T-cell (primary cell): ENCODE measurements at regions not wholly inside any gene's neighbourhood (a gene's known extent, or its start where the extent isn't known, plus 50 kb on each side); places are given as distances from the start of the nearest gene placed in this dataset.
"Not testable (repeated sequence)": the region's sequence is repeated elsewhere in the genome, so short reads cannot be mapped to it uniquely, and the experiment has no call there.

Experiments used
- ATAC-seq, 4 experiments: fragments of 200-7000 bp in 3 of 4; fragments of 150-1000 bp in 1 of 4; cut with Tn5 transposase; replicated peaks in 1 of 4; 1 replicate in 3 of 4; 2 replicates in 1 of 4; pipeline ENCODE4 v1.10.0; 2021; ENCODE audit warnings: moderate library complexity in 3 of 4, mild to moderate bottlenecking in 2 of 4, moderate number of reproducible peaks in 1 of 4
- CTCF ChIA-PET, 2 donors: fragments of 300-600 bp; sonication (Branson Sonifier 250); formaldehyde crosslinking; loops; one replicate each; lab custom pipeline; 2022; ENCODE audit warnings: antibody characterized with exemption in 2 of 2; lab: Charles Lee
- POLR2A ChIA-PET, 2 donors: fragments of 300-600 bp; sonication (Branson Sonifier 250); formaldehyde crosslinking; loops; one replicate each; lab custom pipeline; 2022; ENCODE audit warnings: antibody characterized with exemption in 2 of 2; lab: Charles Lee
- DNase-seq, 35 experiments: peaks; one replicate each; pipeline versions ENCODE4 v3.0.0 to v3.0.0-alpha.2; 2013 to 2023
- H3K27ac ChIP-seq: one replicate; pipeline ENCODE4 v1.5.1; 2013; ENCODE audit warnings: low read length
- H3K27me3 ChIP-seq, 2 experiments: replicated peaks in 1 of 2; 1 replicate in 1 of 2; 2 replicates in 1 of 2; pipeline versions ENCODE4 v1.6.1 to v1.7.0; 2013; ENCODE audit warnings: low read length in 1 of 2, mixed read lengths in 1 of 2; ENCODE audit not compliant: control insufficient read depth in 2 of 2, insufficient read depth in 2 of 2; ENCODE audit errors: extremely low read depth in 1 of 2
- H3K36me3 ChIP-seq, 2 donors: 1 replicate in 1 of 2; 2 replicates in 1 of 2; pipeline versions ENCODE4 v1.6.1 to v1.7.0; 2013; ENCODE audit warnings: low read length in 1 of 2; ENCODE audit not compliant: control insufficient read depth in 2 of 2, insufficient read depth in 1 of 2; ENCODE audit errors: extremely low read depth in 1 of 2
- H3K4me1 ChIP-seq, 2 experiments: 1 replicate in 1 of 2; 2 replicates in 1 of 2; pipeline versions ENCODE4 v1.6.1 to v1.7.0; 2013; ENCODE audit warnings: low read length in 2 of 2, mixed read lengths in 1 of 2; ENCODE audit not compliant: insufficient read depth in 2 of 2, control insufficient read depth in 1 of 2; ENCODE audit errors: extremely low read depth in 1 of 2
- H3K4me3 ChIP-seq, 2 donors: 1 replicate in 1 of 2; 2 replicates in 1 of 2; pipeline versions ENCODE4 v1.5.1 to v1.7.0; 2013; ENCODE audit warnings: mild to moderate bottlenecking in 2 of 2, low read length in 1 of 2, moderate library complexity in 1 of 2; ENCODE audit not compliant: control insufficient read depth in 1 of 2; ENCODE audit errors: extremely low read depth in 1 of 2
- H3K9me3 ChIP-seq: 2 replicates; pipeline ENCODE4 v1.7.0; 2013
- H3K27ac Mint-ChIP-seq, 2 donors: one replicate each; pipeline ENCODE4 v1.8.0; 2020 to 2021; ENCODE audit warnings: mild to moderate bottlenecking in 2 of 2, mixed read lengths in 2 of 2
- H3K27me3 Mint-ChIP-seq, 2 donors: one replicate each; pipeline ENCODE4 v1.8.0; 2021 to 2022; ENCODE audit warnings: mixed read lengths in 2 of 2
- H3K36me3 Mint-ChIP-seq: one replicate; pipeline ENCODE4 v1.8.0; 2021; ENCODE audit warnings: mixed read lengths
- H3K4me1 Mint-ChIP-seq, 3 donors: one replicate each; pipeline ENCODE4 v1.8.0; 2020 to 2022; ENCODE audit warnings: mixed read lengths in 3 of 3, mild to moderate bottlenecking in 1 of 3
- H3K4me3 Mint-ChIP-seq, 3 donors: one replicate each; pipeline ENCODE4 v1.8.0; 2020 to 2022; ENCODE audit warnings: mild to moderate bottlenecking in 3 of 3, mixed read lengths in 3 of 3, moderate library complexity in 3 of 3
- H3K9me3 Mint-ChIP-seq, 3 donors: one replicate each; pipeline ENCODE4 v1.8.0; 2020 to 2022; ENCODE audit warnings: mixed read lengths in 3 of 3
- WGBS: methylation state at CpG from one replicate; pipeline ENCODE4 v1.1.5; 2013; ENCODE audit warnings: missing lambda C conversion rate; ENCODE audit not compliant: insufficient coverage; 5-methylcytosine and 5-hydroxymethylcytosine counted together

DNA sequence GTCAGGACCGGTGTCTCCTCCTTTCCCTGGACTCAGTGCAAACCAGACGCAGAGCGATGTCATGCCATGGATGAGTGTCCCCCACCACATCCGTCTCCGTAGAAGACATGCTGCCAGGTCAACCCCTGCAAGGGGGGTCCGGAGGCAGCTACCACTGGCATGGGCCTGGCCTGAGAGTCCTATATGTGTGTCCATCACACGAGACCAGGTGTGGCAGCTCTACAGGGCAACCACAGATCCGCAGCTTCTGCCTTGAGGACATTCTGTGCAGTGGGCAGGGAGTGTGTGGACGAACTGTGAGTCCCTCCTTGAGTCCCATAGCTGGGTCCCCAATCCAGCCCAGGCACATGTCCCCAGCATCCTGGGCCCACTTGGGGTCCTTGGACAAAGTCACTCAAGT is 133.6 kb downstream of the TNFRSF13B start:
- H3K9me3 ChIP-seq, H3K27me3 Mint-ChIP-seq, H3K36me3 ChIP-seq, H3K27me3 ChIP-seq, H3K9me3 Mint-ChIP-seq, CTCF ChIA-PET, H3K27ac ChIP-seq, H3K4me1 ChIP-seq, H3K4me3 ChIP-seq, H3K4me1 Mint-ChIP-seq, DNase-seq, POLR2A ChIA-PET, H3K36me3 Mint-ChIP-seq, H3K27ac Mint-ChIP-seq, H3K4me3 Mint-ChIP-seq: not testable (repeated sequence)
- 80% methylated on average over 1 of the region's 9 CpGs for WGBS
- ATAC-seq = peak in 1 of 4 experiments; percentile 17

- H3K4me1 ChIP-seq, DNase-seq, H3K27me3 ChIP-seq, H3K9me3 ChIP-seq, H3K27ac ChIP-seq, POLR2A ChIA-PET, H3K4me3 Mint-ChIP-seq, H3K36me3 ChIP-seq, ATAC-seq, H3K4me3 ChIP-seq, H3K27me3 Mint-ChIP-seq, CTCF ChIA-PET, H3K36me3 Mint-ChIP-seq, H3K27ac Mint-ChIP-seq, H3K9me3 Mint-ChIP-seq, H3K4me1 Mint-ChIP-seq: not testable (repeated sequence)
- no CpG with 5 or more reads among the region's 11 CpGs for WGBS
These were observed 134.3 kb downstream of the TNFRSF13B start for GRCh38 chr17:16837468-16838266.

DNA sequence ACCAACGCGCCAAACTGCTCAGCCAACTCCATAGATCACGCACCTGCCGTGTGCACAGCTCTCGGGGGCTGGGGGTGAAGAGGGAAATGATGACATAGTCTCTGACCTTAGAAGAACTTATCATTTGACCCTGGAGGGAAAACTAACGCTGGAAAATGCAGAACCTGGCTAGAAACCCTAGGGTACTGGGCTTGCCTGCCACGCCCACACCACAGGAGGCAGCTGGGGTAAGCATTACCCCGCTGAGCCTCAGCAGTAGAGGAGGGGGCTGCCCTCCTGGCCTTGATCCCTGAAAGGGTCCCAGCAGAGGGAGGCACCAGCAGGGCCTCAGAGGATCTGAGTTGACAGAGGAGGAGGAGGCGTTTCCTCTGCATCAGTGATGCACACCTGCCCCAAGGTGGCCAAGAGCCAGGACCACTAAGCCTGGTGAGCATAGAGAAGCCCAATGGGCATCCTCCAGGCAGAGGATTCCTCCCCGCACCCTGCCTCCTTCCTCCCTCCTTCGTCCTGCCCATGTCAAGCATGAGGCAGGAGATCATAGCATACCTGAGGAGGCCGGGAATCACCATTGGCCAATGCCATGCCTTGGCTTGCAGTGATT is 135.5 kb downstream of the TNFRSF13B start:
- no CpG with 5 or more reads among the region's 12 CpGs for WGBS
- H3K9me3 Mint-ChIP-seq, H3K27ac ChIP-seq, H3K4me3 ChIP-seq, H3K27me3 ChIP-seq, H3K4me1 Mint-ChIP-seq, H3K9me3 ChIP-seq, H3K36me3 ChIP-seq, H3K27ac Mint-ChIP-seq, H3K4me1 ChIP-seq, POLR2A ChIA-PET, H3K27me3 Mint-ChIP-seq, H3K4me3 Mint-ChIP-seq, CTCF ChIA-PET, H3K36me3 Mint-ChIP-seq, ATAC-seq, DNase-seq: not testable (repeated sequence)

GRCh38 chr17:16833517-16833916 is 138.4 kb downstream of the TNFRSF13B start:
- H3K36me3 ChIP-seq, H3K4me3 Mint-ChIP-seq, H3K27me3 ChIP-seq, CTCF ChIA-PET, H3K9me3 ChIP-seq, H3K27me3 Mint-ChIP-seq, H3K4me3 ChIP-seq, H3K4me1 ChIP-seq, H3K4me1 Mint-ChIP-seq, POLR2A ChIA-PET, H3K27ac ChIP-seq, ATAC-seq, H3K9me3 Mint-ChIP-seq, H3K36me3 Mint-ChIP-seq, H3K27ac Mint-ChIP-seq, DNase-seq: not testable (repeated sequence)
- WGBS = no CpG with 5 or more reads among the region's 12 CpGs

DNA sequence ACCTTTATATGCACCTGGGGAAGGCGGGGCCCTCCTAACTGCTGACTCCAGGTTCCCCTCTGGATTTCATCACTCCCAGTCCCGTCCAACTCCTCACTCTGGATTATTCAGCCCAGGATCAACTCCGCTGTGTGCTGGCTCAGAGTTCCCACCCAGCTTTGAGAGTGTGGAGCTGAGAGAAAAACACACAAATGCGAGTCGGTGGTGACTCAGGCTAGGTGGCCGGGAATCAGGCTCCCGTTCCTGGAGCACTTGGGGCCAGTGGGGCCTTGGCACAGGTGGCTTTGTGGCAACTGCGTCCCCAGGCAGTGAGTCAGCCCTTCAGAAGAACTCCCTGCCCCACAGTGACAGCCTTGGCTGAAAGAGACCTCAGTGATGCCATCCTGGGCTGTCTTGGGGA is 139.1 kb downstream of the TNFRSF13B start:
- H3K9me3 Mint-ChIP-seq, H3K27me3 Mint-ChIP-seq, H3K4me1 ChIP-seq, H3K27me3 ChIP-seq, H3K27ac Mint-ChIP-seq, H3K36me3 Mint-ChIP-seq, H3K4me1 Mint-ChIP-seq, POLR2A ChIA-PET, H3K36me3 ChIP-seq, DNase-seq, H3K9me3 ChIP-seq, H3K4me3 ChIP-seq, CTCF ChIA-PET, H3K4me3 Mint-ChIP-seq, H3K27ac ChIP-seq: not testable (repeated sequence)
- WGBS = no CpG with 5 or more reads among the region's 8 CpGs
- ATAC-seq = peak in 1 of 4 experiments; percentile 10

DNA sequence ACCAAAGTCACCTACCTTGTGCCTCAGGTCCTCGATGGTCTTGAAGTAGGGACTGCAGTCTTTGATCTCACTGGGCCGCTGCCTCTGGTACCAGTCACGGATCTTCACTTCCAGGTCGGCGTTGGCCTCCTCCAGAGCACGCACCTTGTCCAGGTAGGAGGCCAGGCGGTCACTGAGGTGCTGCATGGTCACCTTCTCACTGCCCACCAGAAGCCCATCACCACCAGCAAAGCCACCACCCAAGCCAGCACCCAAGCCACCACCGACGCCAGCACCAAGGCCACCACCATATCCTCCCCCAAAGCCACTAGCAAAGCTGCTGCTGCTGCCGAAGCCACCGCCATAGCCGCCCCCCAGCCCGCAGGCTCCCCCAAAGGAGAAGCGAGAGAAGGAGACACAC is 139.7 kb downstream of the TNFRSF13B start:
- H3K27me3 ChIP-seq, H3K36me3 Mint-ChIP-seq, POLR2A ChIA-PET, H3K4me3 ChIP-seq, H3K27me3 Mint-ChIP-seq, H3K4me1 Mint-ChIP-seq, H3K9me3 Mint-ChIP-seq, H3K4me3 Mint-ChIP-seq, DNase-seq, H3K4me1 ChIP-seq, H3K9me3 ChIP-seq, H3K36me3 ChIP-seq, ATAC-seq, CTCF ChIA-PET, H3K27ac Mint-ChIP-seq, H3K27ac ChIP-seq: not testable (repeated sequence)
- WGBS = no CpG with 5 or more reads among the region's 14 CpGs
